ENCODE measurements at regions not wholly inside any gene's neighbourhood (a gene's known extent, or its start where the extent isn't known, plus 50 kb on each side); places are given as distances from the start of the nearest gene placed in this dataset.
"Not testable (repeated sequence)": the region's sequence is repeated elsewhere in the genome, so short reads cannot be mapped to it uniquely, and the experiment has no call there.

- TF ChIP-seq JUND (IDR thresholded peaks at IDR 0.05; ENCODE audit: low read depth) = no peak
- in situ Hi-C loops (cut with HindIII; ENCODE audit: low pct_unique_long_range_greater_than_20kb, low sequenced_read_pairs) = no loop called here
- DNase-seq (ENCODE audit: low read depth in 1 of 2, low spot score in 1 of 2) = no peak
These were observed 149.5 kb upstream of the SMIM30 start for GRCh38 chr7:113267885-113268284.

DNA sequence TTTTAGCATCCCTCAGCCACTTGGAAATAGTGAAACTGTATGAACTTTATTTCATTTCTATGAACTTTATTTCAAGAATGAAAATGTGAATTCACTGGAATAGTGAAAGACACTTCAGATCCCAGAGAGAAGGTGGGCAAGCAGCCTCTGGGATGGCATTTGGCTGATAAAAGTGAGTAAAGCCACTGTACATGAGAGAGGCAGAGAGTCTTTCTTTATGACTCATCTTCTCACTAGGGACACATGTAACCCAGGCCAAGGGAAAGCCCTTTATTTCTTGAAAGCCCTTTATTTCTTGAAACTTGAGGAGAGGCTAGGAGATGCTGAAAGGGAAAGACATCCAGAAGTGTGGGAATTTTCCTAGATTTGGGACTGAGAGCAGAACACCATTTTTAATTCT, 148.9 kb upstream of the SMIM30 start:
- in situ Hi-C loops (cut with HindIII; ENCODE audit: low pct_unique_long_range_greater_than_20kb, low sequenced_read_pairs) = no loop called here
- DNase-seq (ENCODE audit: low read depth in 1 of 2, low spot score in 1 of 2) = no peak
- TF ChIP-seq JUND (IDR thresholded peaks at IDR 0.05; ENCODE audit: low read depth) = no peak

DNA sequence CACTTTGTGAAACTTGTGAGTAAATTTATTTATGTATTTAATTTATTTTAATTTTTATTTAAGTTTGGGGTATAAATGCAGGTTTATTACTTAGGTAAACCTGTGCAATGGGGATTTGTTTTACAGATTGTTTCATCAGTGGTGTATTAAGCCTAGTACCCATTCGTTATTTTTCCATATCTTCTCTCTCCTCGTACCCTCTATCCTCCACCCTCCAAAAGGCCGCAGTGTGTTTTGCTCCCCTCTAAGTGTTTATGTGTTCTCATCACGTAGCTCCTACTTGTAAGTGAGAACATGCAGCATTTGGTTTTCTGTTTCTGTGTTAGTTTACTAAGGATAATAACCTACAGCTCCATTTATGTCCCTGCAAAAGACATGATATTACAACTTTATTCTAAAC, 145.4 kb upstream of the SMIM30 start:
- in situ Hi-C loops (cut with HindIII; ENCODE audit: low pct_unique_long_range_greater_than_20kb, low sequenced_read_pairs) = no loop called here
- DNase-seq (ENCODE audit: low read depth in 1 of 2, low spot score in 1 of 2) = no peak
- TF ChIP-seq JUND (IDR thresholded peaks at IDR 0.05; ENCODE audit: low read depth) = no peak

DNA sequence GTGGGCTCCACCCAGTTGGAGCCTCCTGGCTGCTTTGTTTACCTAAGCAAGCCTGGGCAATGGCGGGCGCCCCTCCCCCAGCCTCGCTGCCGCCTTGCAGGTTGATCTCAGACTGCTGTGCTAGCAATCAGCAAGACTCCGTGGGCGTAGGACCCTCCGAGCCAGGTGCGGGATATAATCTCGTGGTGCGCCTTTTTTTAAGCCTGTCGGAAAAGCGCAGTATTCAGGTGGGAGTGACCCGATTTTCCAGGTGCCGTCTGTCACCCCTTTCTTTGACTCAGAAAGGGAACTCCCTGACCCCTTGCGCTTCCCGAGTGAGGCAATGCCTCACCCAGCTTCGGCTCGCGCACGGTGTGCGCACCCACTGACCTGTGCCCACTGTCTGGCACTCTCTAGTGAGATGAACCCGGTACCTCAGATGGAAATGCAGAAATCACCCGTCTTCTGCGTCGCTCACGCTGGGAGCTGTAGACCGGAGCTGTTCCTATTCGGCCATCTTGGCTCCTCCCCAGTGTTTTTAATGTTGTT, 144.9 kb upstream of the SMIM30 start:
- DNase-seq (ENCODE audit: low read depth in 1 of 2, low spot score in 1 of 2); in situ Hi-C loops (cut with HindIII; ENCODE audit: low pct_unique_long_range_greater_than_20kb, low sequenced_read_pairs): not testable (repeated sequence)

- TF ChIP-seq JUND (IDR thresholded peaks at IDR 0.05; ENCODE audit: low read depth) = no peak
- in situ Hi-C loops (cut with HindIII; ENCODE audit: low pct_unique_long_range_greater_than_20kb, low sequenced_read_pairs) = no loop called here
- no peak for DNase-seq (ENCODE audit: low read depth in 1 of 2, low spot score in 1 of 2)
These were observed 138.7 kb upstream of the SMIM30 start for GRCh38 chr7:113256883-113257531.

- no peak for DNase-seq (ENCODE audit: low read depth in 1 of 2, low spot score in 1 of 2)
- in situ Hi-C loops (cut with HindIII; ENCODE audit: low pct_unique_long_range_greater_than_20kb, low sequenced_read_pairs) = no loop called here
- TF ChIP-seq JUND (IDR thresholded peaks at IDR 0.05; ENCODE audit: low read depth) = no peak
These were observed 128.8 kb upstream of the SMIM30 start for GRCh38 chr7:113247198-113247597.

GRCh38 chr7:113246738-113247137, 128.4 kb upstream of the SMIM30 start:
- TF ChIP-seq JUND (IDR thresholded peaks at IDR 0.05; ENCODE audit: low read depth) = no peak
- DNase-seq (ENCODE audit: low read depth in 1 of 2, low spot score in 1 of 2) = no peak
- in situ Hi-C loops (cut with HindIII; ENCODE audit: low pct_unique_long_range_greater_than_20kb, low sequenced_read_pairs) = no loop called here

GRCh38 chr7:113232885-113233284, 114.5 kb upstream of the SMIM30 start:
- no peak for DNase-seq (ENCODE audit: low read depth in 1 of 2, low spot score in 1 of 2)
- in situ Hi-C loops (cut with HindIII; ENCODE audit: low pct_unique_long_range_greater_than_20kb, low sequenced_read_pairs) = no loop called here
- TF ChIP-seq JUND (IDR thresholded peaks at IDR 0.05; ENCODE audit: low read depth) = no peak

DNA sequence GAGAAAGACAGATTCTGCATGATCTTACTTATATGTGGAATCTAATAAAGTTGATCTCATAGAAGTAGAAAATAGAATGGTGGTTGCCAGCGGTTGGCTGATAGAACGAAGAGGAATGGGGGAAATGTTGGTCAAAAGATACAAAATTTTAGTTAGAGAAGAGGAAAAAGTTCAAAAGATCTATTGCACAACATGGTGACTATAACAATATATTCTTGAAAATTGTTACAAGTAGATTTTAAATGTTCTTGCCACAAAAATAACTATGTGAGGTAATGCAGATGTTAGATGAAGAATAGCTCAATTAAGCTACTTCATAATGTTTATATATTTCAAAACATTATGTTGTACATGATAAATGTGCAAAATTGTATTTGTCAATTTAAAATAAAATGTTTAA, 112.3 kb upstream of the SMIM30 start:
- in situ Hi-C loops (cut with HindIII; ENCODE audit: low pct_unique_long_range_greater_than_20kb, low sequenced_read_pairs) = no loop called here
- no peak for DNase-seq (ENCODE audit: low read depth in 1 of 2, low spot score in 1 of 2)
- TF ChIP-seq JUND (IDR thresholded peaks at IDR 0.05; ENCODE audit: low read depth) = no peak

DNA sequence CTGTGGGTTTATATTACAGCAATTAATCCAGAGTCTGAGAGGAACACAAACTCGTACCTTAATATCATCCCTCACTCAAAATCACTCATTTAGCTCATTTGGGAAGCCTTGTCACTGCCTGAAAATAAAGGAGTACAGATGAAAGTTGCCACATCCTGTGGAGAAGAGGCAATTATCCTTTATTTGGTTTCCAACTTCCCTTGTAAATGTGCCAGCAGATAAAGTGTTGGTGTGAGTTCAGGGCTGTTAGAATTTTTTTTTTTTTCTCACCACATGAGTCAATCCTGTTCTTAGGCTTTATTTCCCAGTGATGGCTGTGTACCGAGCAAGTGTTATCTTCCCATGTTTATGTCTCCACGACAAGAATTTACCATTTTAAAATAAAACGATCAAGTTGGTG, 99.0 kb upstream of the SMIM30 start:
- in situ Hi-C loops (cut with HindIII; ENCODE audit: low pct_unique_long_range_greater_than_20kb, low sequenced_read_pairs) = no loop called here
- DNase-seq (ENCODE audit: low read depth in 1 of 2, low spot score in 1 of 2) = no peak

GRCh38 chr7:113216038-113216437, 97.7 kb upstream of the SMIM30 start:
- in situ Hi-C loops (cut with HindIII; ENCODE audit: low pct_unique_long_range_greater_than_20kb, low sequenced_read_pairs) = no loop called here
- no peak for TF ChIP-seq JUND (IDR thresholded peaks at IDR 0.05; ENCODE audit: low read depth)
- no peak for DNase-seq (ENCODE audit: low read depth in 1 of 2, low spot score in 1 of 2)

More for the DNA sequence above, 99.0 kb upstream of the SMIM30 start:
- TF ChIP-seq JUND (IDR thresholded peaks at IDR 0.05; ENCODE audit: low read depth) = no peak

DNA sequence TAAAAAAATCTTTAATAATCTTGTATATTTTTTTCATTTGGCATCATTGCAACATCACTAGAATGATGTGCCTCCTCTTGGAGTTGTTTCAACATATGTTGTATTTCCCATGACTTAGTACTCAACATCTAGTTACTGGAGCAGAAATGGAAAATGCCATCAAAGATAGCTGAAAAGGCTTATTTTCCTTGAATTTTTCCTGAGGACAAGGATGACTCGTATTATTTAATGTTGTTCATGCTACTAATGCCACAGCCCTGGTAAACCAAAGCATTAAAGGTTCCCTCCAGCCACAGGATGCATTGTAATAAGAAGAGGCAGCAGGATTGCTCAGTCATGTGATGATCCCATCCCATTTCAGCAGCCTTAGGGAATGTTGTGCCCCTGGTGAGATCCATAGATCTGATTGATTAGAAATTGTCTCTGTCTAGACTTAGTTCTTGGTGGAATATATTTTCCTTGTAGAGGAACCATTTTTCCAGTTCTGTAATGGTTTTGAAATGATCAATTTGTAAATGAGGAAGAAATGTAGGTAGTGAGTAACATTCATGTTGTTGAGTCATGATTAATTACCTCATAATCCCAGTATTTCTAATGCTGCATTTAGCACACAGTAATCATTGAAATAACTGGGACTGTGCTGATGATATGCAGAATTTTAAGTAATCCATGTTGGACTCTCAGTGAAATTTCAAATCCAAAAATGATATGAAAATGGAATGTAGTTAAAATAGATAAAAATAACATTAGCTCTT, 91.3 kb upstream of the SMIM30 start:
- no peak for DNase-seq (ENCODE audit: low read depth in 1 of 2, low spot score in 1 of 2)
- in situ Hi-C loops (cut with HindIII; ENCODE audit: low pct_unique_long_range_greater_than_20kb, low sequenced_read_pairs) = no loop called here
- TF ChIP-seq JUND (IDR thresholded peaks at IDR 0.05; ENCODE audit: low read depth) = no peak

DNA sequence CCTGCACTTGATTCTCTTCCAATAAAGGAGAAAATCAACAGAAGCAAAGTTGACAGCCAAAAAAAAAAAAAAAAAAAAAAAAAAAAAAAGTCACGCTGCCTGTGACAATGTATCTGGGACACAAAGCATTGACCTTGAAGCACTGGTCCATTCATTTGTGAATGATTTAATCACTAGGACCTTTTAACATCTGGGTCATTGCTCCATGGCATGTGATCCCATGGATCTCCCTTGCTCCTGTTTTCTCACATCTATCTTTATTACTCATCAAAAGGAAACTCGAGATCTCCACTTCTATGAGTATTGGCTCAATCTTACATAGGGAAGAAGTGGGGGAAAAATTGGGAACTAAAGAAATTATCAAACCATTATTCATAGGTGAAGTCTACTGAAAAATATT, 89.6 kb upstream of the SMIM30 start:
- no peak for DNase-seq (ENCODE audit: low read depth in 1 of 2, low spot score in 1 of 2)
- no peak for TF ChIP-seq JUND (IDR thresholded peaks at IDR 0.05; ENCODE audit: low read depth)
- in situ Hi-C loops (cut with HindIII; ENCODE audit: low pct_unique_long_range_greater_than_20kb, low sequenced_read_pairs) = no loop called here
